ENCODE measurements at regions not wholly inside any gene's neighbourhood (a gene's known extent, or its start where the extent isn't known, plus 50 kb on each side); places are given as distances from the start of the nearest gene placed in this dataset.

- peaks cover 6% of the 10 kb centered on the region for H3K4me1 Mint-ChIP-seq
- no peaks in the 10 kb centered on the region for H3K27me3 ChIP-seq
- DNase-seq (ENCODE audit: low spot score): no peak
- no peak overlapping the region for H3K4me3 ChIP-seq
- H3K79me2 ChIP-seq (ENCODE audit: low read depth): no peaks in the 10 kb centered on the region
- H3K4me3 Mint-ChIP-seq: no peak overlapping the region
- H4K20me1 ChIP-seq (ENCODE audit: low read depth): no peaks in the 10 kb centered on the region
- no peaks in the 10 kb centered on the region for H3K36me3 Mint-ChIP-seq
- no peaks in the 10 kb centered on the region for H3K9me3 ChIP-seq (ENCODE audit: low read depth)
- no peaks in the 10 kb centered on the region for H3K4me1 ChIP-seq
- no peak overlapping the region for H3K4me2 ChIP-seq
- peaks cover 3% of the 10 kb centered on the region for H3K9me3 Mint-ChIP-seq
- H3K27me3 Mint-ChIP-seq (ENCODE audit: insufficient read depth, low read depth): peaks cover 2% of the 10 kb centered on the region
- no peaks in the 10 kb centered on the region for H3K36me3 ChIP-seq
- H2AFZ ChIP-seq (replicated peaks): no peak overlapping the region
- no peak overlapping the region for H3K27ac Mint-ChIP-seq
- TF ChIP-seq EZH2phosphoT487 (IDR thresholded peaks at IDR 0.05) (no peak), EZH2 (IDR thresholded peaks at IDR 0.05) (no peak), CTCF (IDR thresholded peaks at IDR 0.05) (no peak)
- no peak overlapping the region for H3K9ac ChIP-seq
- H3F3A ChIP-seq (ENCODE audit: low read depth): no peaks in the 10 kb centered on the region
- no peak overlapping the region for H3K27ac ChIP-seq
Measured at GRCh38 chr7:83807774-83808173, 158.8 kb upstream of the SEMA3E start.

- no peaks in the 10 kb centered on the region for H4K20me1 ChIP-seq (ENCODE audit: low read depth)
- no peak overlapping the region for H3K27ac ChIP-seq
- no peak overlapping the region for H3K4me3 ChIP-seq
- H3F3A ChIP-seq (ENCODE audit: low read depth): no peaks in the 10 kb centered on the region
- no peak overlapping the region for H3K4me2 ChIP-seq
- no peaks in the 10 kb centered on the region for H3K9me3 ChIP-seq (ENCODE audit: low read depth)
- no peak for TF ChIP-seq EZH2phosphoT487 (IDR thresholded peaks at IDR 0.05)
- DNase-seq (ENCODE audit: low spot score): no peak
- no peaks in the 10 kb centered on the region for H3K36me3 Mint-ChIP-seq
- peak overlapping the region; percentile 36 for H3K27ac Mint-ChIP-seq
- H3K9me3 Mint-ChIP-seq: no peaks in the 10 kb centered on the region
- H3K4me1 Mint-ChIP-seq: peaks cover 6% of the 10 kb centered on the region
- no peaks in the 10 kb centered on the region for H3K4me1 ChIP-seq
- H3K9ac ChIP-seq: no peak overlapping the region
- H3K27me3 Mint-ChIP-seq (ENCODE audit: insufficient read depth, low read depth): no peaks in the 10 kb centered on the region
- no peaks in the 10 kb centered on the region for H3K27me3 ChIP-seq
- H3K79me2 ChIP-seq (ENCODE audit: low read depth): no peaks in the 10 kb centered on the region
- no peaks in the 10 kb centered on the region for H3K36me3 ChIP-seq
- H3K4me3 Mint-ChIP-seq: no peak overlapping the region
- H2AFZ ChIP-seq (replicated peaks): no peak overlapping the region
Measured at GRCh38 chr7:83806538-83806937, 157.6 kb upstream of the SEMA3E start.

- no peak overlapping the region for H3K4me2 ChIP-seq
- TF ChIP-seq EZH2phosphoT487 (IDR thresholded peaks at IDR 0.05) (no peak), CTCF (IDR thresholded peaks at IDR 0.05) (no peak), EZH2 (IDR thresholded peaks at IDR 0.05) (no peak)
- H3K36me3 Mint-ChIP-seq: no peaks in the 10 kb centered on the region
- H3K4me1 ChIP-seq: no peaks in the 10 kb centered on the region
- no peaks in the 10 kb centered on the region for H3F3A ChIP-seq (ENCODE audit: low read depth)
- H3K27ac ChIP-seq: no peak overlapping the region
- no peak overlapping the region for H3K27ac Mint-ChIP-seq
- H3K27me3 Mint-ChIP-seq (ENCODE audit: insufficient read depth, low read depth): no peaks in the 10 kb centered on the region
- H3K4me1 Mint-ChIP-seq: no peaks in the 10 kb centered on the region
- no peaks in the 10 kb centered on the region for H4K20me1 ChIP-seq (ENCODE audit: low read depth)
- H3K27me3 ChIP-seq: no peaks in the 10 kb centered on the region
- no peak overlapping the region for H3K4me3 ChIP-seq
- DNase-seq (ENCODE audit: low spot score): no peak
- no peak overlapping the region for H3K9ac ChIP-seq
- H3K79me2 ChIP-seq (ENCODE audit: low read depth): no peaks in the 10 kb centered on the region
- H3K36me3 ChIP-seq: no peaks in the 10 kb centered on the region
- H2AFZ ChIP-seq (replicated peaks): no peak overlapping the region
- no peaks in the 10 kb centered on the region for H3K9me3 ChIP-seq (ENCODE audit: low read depth)
- H3K9me3 Mint-ChIP-seq: no peaks in the 10 kb centered on the region
- no peak overlapping the region for H3K4me3 Mint-ChIP-seq
Measured at GRCh38 chr7:83799333-83799732, 150.4 kb upstream of the SEMA3E start.

GRCh38 chr7:83798489-83798888 lies 149.6 kb upstream of the SEMA3E start:
- Mint-ChIP-seq H3K9me3 (no peaks in the 10 kb centered on the region), H3K4me3 (no peak overlapping the region), H3K27ac (no peak overlapping the region), H3K4me1 (no peaks in the 10 kb centered on the region), H3K27me3 (ENCODE audit: insufficient read depth, low read depth) (no peaks in the 10 kb centered on the region), H3K36me3 (no peaks in the 10 kb centered on the region)
- H3K27me3 ChIP-seq: no peaks in the 10 kb centered on the region
- H3K27ac ChIP-seq: no peak overlapping the region
- H3K79me2 ChIP-seq (ENCODE audit: low read depth): no peaks in the 10 kb centered on the region
- H4K20me1 ChIP-seq (ENCODE audit: low read depth): no peaks in the 10 kb centered on the region
- no peak overlapping the region for H3K4me3 ChIP-seq
- H3K4me1 ChIP-seq: no peaks in the 10 kb centered on the region
- DNase-seq (ENCODE audit: low spot score): no peak
- no peak overlapping the region for H3K4me2 ChIP-seq
- no peak for TF ChIP-seq EZH2 (IDR thresholded peaks at IDR 0.05)
- TF ChIP-seq EZH2phosphoT487 (IDR thresholded peaks at IDR 0.05): no peak
- no peak for TF ChIP-seq CTCF (IDR thresholded peaks at IDR 0.05)
- no peaks in the 10 kb centered on the region for H3K9me3 ChIP-seq (ENCODE audit: low read depth)
- H3K36me3 ChIP-seq: no peaks in the 10 kb centered on the region
- no peaks in the 10 kb centered on the region for H3F3A ChIP-seq (ENCODE audit: low read depth)
- H3K9ac ChIP-seq: no peak overlapping the region
- peak overlapping the region; percentile 24 for H2AFZ ChIP-seq (replicated peaks)

Measured in neural progenitor cell (in vitro differentiated cells).